ENCODE measurements at regions not wholly inside any gene's neighbourhood (a gene's known extent, or its start where the extent isn't known, plus 50 kb on each side); places are given as distances from the start of the nearest gene placed in this dataset.

GRCh38 chr2:67225287-67225973 is 171.7 kb upstream of the ETAA1 start:
- in situ Hi-C loops (cut with MboI; ENCODE audit: low pct_unique_long_range_greater_than_20kb, low sequenced_read_pairs), result no loop called here
- no peak for DNase-seq

DNA sequence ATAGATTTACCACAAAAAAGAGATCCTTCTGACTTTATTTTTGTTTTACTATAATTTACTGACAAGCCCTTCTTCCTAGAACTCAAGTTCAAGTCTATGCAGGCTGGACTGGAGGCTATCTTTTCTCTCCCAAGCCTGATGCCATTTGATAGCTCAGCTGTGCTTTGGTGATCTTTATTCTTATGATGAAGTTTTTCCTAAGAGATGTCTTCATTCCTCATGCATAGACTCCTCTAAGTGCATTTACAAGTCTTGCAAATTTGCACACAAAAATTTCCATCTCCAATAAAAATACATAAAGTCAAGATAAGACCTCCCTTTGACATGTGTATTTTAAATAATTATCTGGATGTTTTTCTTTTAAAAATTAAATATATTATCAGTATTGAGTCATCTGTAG is 167.4 kb upstream of the ETAA1 start:
- no peak for DNase-seq
- in situ Hi-C loops (cut with MboI; ENCODE audit: low pct_unique_long_range_greater_than_20kb, low sequenced_read_pairs), result no loop called here

- in situ Hi-C loops (cut with MboI; ENCODE audit: low pct_unique_long_range_greater_than_20kb, low sequenced_read_pairs), result no loop called here
- DNase-seq, result no peak
These were observed 164.2 kb upstream of the ETAA1 start for GRCh38 chr2:67232936-67233335.

GRCh38 chr2:67234440-67234839 is 162.7 kb upstream of the ETAA1 start:
- in situ Hi-C loops (cut with MboI; ENCODE audit: low pct_unique_long_range_greater_than_20kb, low sequenced_read_pairs), result no loop called here
- DNase-seq, result peak; percentile 21

GRCh38 chr2:67237288-67237687 is 159.8 kb upstream of the ETAA1 start:
- in situ Hi-C loops (cut with MboI; ENCODE audit: low pct_unique_long_range_greater_than_20kb, low sequenced_read_pairs), result no loop called here
- DNase-seq, result no peak

DNA sequence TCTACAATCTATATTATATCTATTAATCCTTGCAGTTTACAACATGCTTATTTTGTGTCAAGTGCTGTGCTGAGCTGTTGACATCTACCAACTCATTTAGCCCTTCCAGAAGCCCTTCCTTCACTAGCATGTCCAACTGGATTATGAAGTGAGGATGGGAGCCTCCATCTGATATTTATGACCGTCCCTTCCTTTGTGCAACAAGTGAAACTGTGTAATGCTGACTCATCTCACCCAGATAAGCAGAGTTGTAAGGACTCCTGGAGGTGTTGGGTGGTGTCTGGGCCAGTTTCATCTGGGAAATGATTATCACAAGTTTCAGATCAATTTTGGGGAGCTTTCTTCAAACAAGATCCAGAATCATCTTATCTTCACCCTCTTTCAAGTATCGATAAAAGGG is 156.6 kb upstream of the ETAA1 start:
- in situ Hi-C loops (cut with MboI; ENCODE audit: low pct_unique_long_range_greater_than_20kb, low sequenced_read_pairs), result no loop called here

GRCh38 chr2:67241453-67241852 is 155.7 kb upstream of the ETAA1 start:
- DNase-seq, result no peak
- in situ Hi-C loops (cut with MboI; ENCODE audit: low pct_unique_long_range_greater_than_20kb, low sequenced_read_pairs), result no loop called here

More for the DNA sequence above, 156.6 kb upstream of the ETAA1 start:
- DNase-seq, result no peak

- in situ Hi-C loops (cut with MboI; ENCODE audit: low pct_unique_long_range_greater_than_20kb, low sequenced_read_pairs), result no loop called here
- DNase-seq, result no peak
These were observed 154.7 kb upstream of the ETAA1 start for GRCh38 chr2:67242456-67242855.

- in situ Hi-C loops (cut with MboI; ENCODE audit: low pct_unique_long_range_greater_than_20kb, low sequenced_read_pairs), result no loop called here
These were observed 153.2 kb upstream of the ETAA1 start for GRCh38 chr2:67243919-67244318.

DNA sequence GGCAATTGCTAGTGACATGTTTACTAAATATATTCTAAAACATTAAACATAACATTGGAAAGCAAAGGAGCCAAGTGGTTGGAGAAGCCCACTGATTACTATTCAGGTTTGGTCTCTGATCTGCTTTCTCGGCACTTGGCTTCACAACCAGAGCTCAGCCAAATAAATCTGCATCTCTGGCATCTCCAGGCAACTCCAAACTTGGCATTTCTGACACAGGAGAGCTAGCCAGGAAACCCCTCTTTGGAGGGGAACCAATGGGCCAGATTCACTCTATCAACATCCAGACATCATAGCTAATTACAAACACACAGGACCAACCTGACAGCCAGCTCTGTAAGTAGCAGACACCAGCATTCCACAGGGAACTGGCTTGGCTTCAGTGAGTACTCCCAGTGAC is 150.3 kb upstream of the ETAA1 start:
- DNase-seq, result no peak
- in situ Hi-C loops (cut with MboI; ENCODE audit: low pct_unique_long_range_greater_than_20kb, low sequenced_read_pairs), result no loop called here

More at GRCh38 chr2:67243919-67244318, 153.2 kb upstream of the ETAA1 start:
- no peak for DNase-seq

- DNase-seq, result no peak
- in situ Hi-C loops (cut with MboI; ENCODE audit: low pct_unique_long_range_greater_than_20kb, low sequenced_read_pairs), result no loop called here
These were observed 145.4 kb upstream of the ETAA1 start for GRCh38 chr2:67251741-67252140.

- no peak for DNase-seq
- in situ Hi-C loops (cut with MboI; ENCODE audit: low pct_unique_long_range_greater_than_20kb, low sequenced_read_pairs), result no loop called here
These were observed 141.1 kb upstream of the ETAA1 start for GRCh38 chr2:67255933-67256615.

DNA sequence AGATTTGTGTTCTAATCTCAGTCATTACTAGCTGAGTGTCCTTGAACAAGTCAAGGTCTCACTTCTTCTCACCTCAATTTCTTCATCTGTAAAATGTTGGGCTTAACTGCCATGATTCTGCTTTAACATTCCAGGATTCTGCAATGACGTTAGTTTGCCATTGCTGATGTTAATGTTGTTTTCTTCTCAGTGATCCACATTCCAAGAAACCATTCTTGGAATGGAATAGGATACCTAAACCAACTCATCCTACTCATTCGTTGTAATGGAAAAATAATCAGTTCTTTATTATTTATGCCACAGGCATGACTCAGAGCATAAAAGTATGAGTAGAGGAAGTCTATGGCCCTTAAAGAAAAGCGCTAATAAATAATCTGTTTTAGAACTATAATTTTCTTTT is 140.2 kb upstream of the ETAA1 start:
- in situ Hi-C loops (cut with MboI; ENCODE audit: low pct_unique_long_range_greater_than_20kb, low sequenced_read_pairs), result no loop called here
- DNase-seq, result no peak

DNA sequence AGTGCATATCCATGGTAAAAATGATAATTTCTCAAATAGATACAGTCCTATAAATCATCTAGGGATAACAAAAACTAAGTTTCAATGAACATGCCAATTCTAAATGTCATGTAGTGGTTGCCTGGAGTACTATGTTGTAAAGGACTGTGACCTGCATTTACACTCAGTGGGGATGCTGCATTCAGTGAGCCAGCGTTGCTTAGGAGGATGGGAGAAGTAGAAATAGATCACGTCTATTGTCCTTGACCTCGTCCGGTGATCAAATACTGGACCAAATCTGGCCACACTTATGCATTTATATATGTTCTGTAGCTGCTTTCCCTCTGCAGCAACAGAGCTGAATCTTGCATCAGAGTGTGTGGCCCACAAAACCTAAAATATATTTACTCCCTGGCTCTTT is 139.0 kb upstream of the ETAA1 start:
- in situ Hi-C loops (cut with MboI; ENCODE audit: low pct_unique_long_range_greater_than_20kb, low sequenced_read_pairs), result no loop called here
- DNase-seq, result no peak

DNA sequence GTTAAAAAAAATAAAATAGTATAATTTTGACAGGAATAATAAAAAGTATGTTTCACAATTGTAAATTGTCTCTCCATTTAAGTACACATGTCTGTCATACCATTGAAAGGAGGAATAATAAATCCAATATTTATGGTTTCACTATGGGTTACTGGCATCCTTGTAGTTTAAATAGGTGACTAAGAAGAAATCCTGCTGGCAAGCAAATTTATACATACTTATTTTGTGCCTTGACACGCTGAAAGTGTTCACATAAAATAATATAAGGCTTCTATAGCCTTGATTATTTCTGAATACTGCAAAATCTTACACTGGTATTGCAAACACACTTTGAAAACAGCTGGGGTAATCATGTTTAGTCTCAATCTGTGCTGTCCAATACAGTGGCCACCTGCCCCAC is 138.3 kb upstream of the ETAA1 start:
- in situ Hi-C loops (cut with MboI; ENCODE audit: low pct_unique_long_range_greater_than_20kb, low sequenced_read_pairs), result no loop called here
- DNase-seq, result no peak

DNA sequence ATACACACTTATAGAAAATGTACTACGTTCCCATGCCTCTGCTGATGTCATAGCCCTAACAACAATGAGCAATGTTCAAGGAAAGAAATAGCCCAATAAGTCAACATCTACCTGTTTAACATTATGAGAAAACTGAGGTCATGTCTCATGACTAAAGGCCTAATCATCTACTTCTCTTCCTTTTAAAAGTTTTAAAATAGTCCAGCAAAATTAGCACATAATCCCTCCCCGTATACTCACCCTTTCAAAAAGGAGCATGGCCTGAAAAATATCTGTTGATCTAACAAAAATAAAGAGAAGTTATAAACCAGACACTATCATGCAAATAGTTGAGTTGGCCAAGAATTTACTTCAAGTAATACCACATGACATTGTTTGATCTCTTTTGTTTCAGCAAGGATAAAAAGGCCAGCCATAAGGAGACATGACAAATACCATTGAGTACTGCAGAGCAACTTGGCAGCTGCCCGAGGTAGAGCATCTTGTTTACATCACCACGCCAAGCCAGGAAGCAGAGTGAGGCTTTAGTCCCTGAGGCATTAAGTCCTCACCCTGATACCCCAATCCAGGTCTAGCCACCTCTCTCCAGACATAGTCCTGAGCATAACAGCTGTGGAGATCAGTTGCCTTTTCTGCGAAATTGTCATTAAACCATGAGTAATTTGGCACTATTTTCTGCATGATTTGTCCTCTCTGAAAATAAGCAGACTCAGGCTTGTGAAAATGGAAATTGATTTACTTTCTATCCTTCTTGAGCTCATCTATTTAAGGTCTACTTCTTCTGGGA is 137.4 kb upstream of the ETAA1 start:
- in situ Hi-C loops (cut with MboI; ENCODE audit: low pct_unique_long_range_greater_than_20kb, low sequenced_read_pairs), result no loop called here
- DNase-seq, result no peak

GRCh38 chr2:67260343-67261277 is 136.5 kb upstream of the ETAA1 start:
- in situ Hi-C loops (cut with MboI; ENCODE audit: low pct_unique_long_range_greater_than_20kb, low sequenced_read_pairs), result no loop called here
- DNase-seq, result no peak

DNA sequence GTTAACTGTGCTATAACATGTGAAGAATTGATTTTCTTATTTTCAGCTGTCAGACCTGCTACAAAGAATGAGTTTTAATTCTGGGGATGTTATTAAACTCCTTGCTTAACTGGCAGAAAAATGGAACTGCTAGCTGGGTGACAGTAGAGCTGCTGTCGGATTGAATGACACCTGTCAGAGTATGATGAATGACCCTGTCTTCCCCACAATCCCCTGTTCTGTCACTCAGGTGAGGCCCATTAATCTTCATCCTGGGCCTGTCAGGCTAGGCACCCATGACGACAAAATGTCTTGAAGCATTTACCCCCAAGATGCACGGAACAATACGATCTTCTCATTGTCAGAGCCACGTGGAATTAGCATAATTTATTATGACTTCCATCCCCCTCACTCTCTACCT is 129.9 kb upstream of the ETAA1 start:
- no peak for DNase-seq
- in situ Hi-C loops (cut with MboI; ENCODE audit: low pct_unique_long_range_greater_than_20kb, low sequenced_read_pairs), result no loop called here

DNA sequence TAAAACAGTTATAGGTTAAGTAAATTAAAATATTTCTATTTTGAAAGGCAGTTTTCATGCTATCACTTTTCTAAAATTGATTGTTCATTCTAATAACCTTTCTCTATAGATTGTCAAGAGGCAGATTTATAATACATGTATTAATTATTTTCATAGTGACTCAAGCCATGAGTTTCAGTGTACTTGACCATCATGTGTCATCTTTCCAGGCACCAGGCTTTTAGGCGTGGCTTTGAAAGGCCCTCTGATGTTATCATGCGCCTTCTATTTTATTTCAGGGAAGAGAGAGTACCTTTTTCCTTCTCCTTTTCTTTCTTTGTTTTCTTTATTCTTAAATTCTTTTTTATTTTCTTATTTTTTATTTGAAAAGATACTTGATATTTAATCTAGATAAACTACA is 128.3 kb upstream of the ETAA1 start:
- in situ Hi-C loops (cut with MboI; ENCODE audit: low pct_unique_long_range_greater_than_20kb, low sequenced_read_pairs), result no loop called here
- DNase-seq, result no peak

All from KBM-7 (cell line).